HEK293 (cell line): ENCODE measurements at regions not wholly inside any gene's neighbourhood (a gene's known extent, or its start where the extent isn't known, plus 50 kb on each side); places are given as distances from the start of the nearest gene placed in this dataset.
A peak's percentile ranks its signal among the peaks of the same experiment; 100 is the strongest.

ENCODE experiments used
- CTCF ChIA-PET: fragments of 350-600 bp; formaldehyde crosslinking; extraction: SDS; loops from one replicate; lab custom pipeline; 2021; ENCODE audit warnings: antibody characterized with exemption; lab: Yijun Ruan, JAX
- POLR2A ChIA-PET: fragments of 300-600 bp; formaldehyde crosslinking; extraction: SDS; loops from one replicate; lab custom pipeline; 2020; ENCODE audit warnings: antibody characterized with exemption, inconsistent platforms; lab: Yijun Ruan, JAX
- H3K27ac ChIP-seq: fragments of 200-500 bp; sonication (Bioruptor generic); 2 replicates; pipeline ENCODE4 v1.5.1; 2014; ENCODE audit warnings: low read depth, low read length, control low read depth, inconsistent platforms; ENCODE audit errors: extremely low read depth
- H3K36me3 ChIP-seq, 2 experiments: fragments of 200-500 bp in 1 of 2; sonication (Bioruptor generic) in 1 of 2; 1 replicate in 1 of 2; 2 replicates in 1 of 2; pipeline ENCODE4 v1.5.1; 2014 to 2017; ENCODE audit warnings: inconsistent platforms in 2 of 2, low read length in 2 of 2; ENCODE audit not compliant: control insufficient read depth in 2 of 2, insufficient read depth in 1 of 2
- H3K4me1 ChIP-seq: fragments of 200-500 bp; sonication (Bioruptor generic); 2 replicates; pipeline ENCODE4 v1.5.1; 2014; ENCODE audit warnings: mild to moderate bottlenecking, low read length, inconsistent platforms; ENCODE audit not compliant: control insufficient read depth, insufficient read depth
- H3K4me3 ChIP-seq: 2 replicates; pipeline ENCODE4 v1.5.1; 2011; ENCODE audit warnings: low read depth, mild to moderate bottlenecking, control low read depth, low read length, moderate library complexity
- H3K9me3 ChIP-seq: fragments of 200-500 bp; sonication (Bioruptor generic); 2 replicates; pipeline ENCODE4 v1.5.1; 2014; ENCODE audit warnings: low read depth, low read length, inconsistent platforms; ENCODE audit not compliant: control insufficient read depth, insufficient read depth
- GLIS1 ChIP-seq: fragments of 450-650 bp; formaldehyde crosslinking; IDR thresholded peaks from 2 replicates; pipeline ENCODE4 v1.5.1; 2016; ENCODE audit warnings: missing biosample characterization, missing genetic modification characterization
- GLIS2 ChIP-seq: fragments of 450-650 bp; formaldehyde crosslinking; IDR thresholded peaks from 2 replicates; pipeline ENCODE4 v1.5.1; 2016; ENCODE audit warnings: missing biosample characterization, missing genetic modification characterization
- KLF1 ChIP-seq: fragments of 450-650 bp; formaldehyde crosslinking; IDR thresholded peaks from 2 replicates; pipeline ENCODE4 v1.5.1; 2016; ENCODE audit warnings: missing biosample characterization, missing genetic modification characterization
- OSR2 ChIP-seq: fragments of 450-650 bp; formaldehyde crosslinking; IDR thresholded peaks from 2 replicates; pipeline ENCODE4 v1.5.1; 2016; ENCODE audit warnings: missing biosample characterization, missing genetic modification characterization
- TRIM28 ChIP-seq: IDR thresholded peaks from 2 replicates; pipeline ENCODE4 v1.6.1; 2011; ENCODE audit warnings: low read length, control low read depth, borderline replicate concordance
- YY2 ChIP-seq: fragments of 450-650 bp; formaldehyde crosslinking; IDR thresholded peaks from 2 replicates; pipeline ENCODE4 v1.5.1; 2016; ENCODE audit warnings: missing biosample characterization, missing genetic modification characterization
- ZBTB10 ChIP-seq: fragments of 450-650 bp; formaldehyde crosslinking; IDR thresholded peaks from 2 replicates; pipeline ENCODE4 v1.5.1; 2016; ENCODE audit warnings: missing biosample characterization, missing genetic modification characterization
- ZBTB21 ChIP-seq: fragments of 450-650 bp; formaldehyde crosslinking; IDR thresholded peaks from 2 replicates; pipeline ENCODE4 v1.5.1; 2017; ENCODE audit warnings: missing biosample characterization, missing genetic modification characterization
- ZBTB44 ChIP-seq: fragments of 450-650 bp; IDR thresholded peaks from 2 replicates; pipeline ENCODE4 v1.5.1; 2018; ENCODE audit warnings: missing biosample characterization, mild to moderate bottlenecking, missing genetic modification characterization
- ZBTB8A ChIP-seq: fragments of 450-650 bp; formaldehyde crosslinking; IDR thresholded peaks from 2 replicates; pipeline ENCODE4 v1.5.1; 2016; ENCODE audit warnings: missing biosample characterization, missing genetic modification characterization
- ZNF112 ChIP-seq: fragments of 450-650 bp; formaldehyde crosslinking; IDR thresholded peaks from 2 replicates; pipeline ENCODE4 v1.5.0; 2017; ENCODE audit warnings: missing biosample characterization, missing genetic modification characterization
- ZNF121 ChIP-seq: fragments of 450-650 bp; formaldehyde crosslinking; IDR thresholded peaks from 2 replicates; pipeline ENCODE4 v1.5.1; 2016; ENCODE audit warnings: missing biosample characterization, missing genetic modification characterization
- ZNF140 ChIP-seq: fragments of 450-650 bp; formaldehyde crosslinking; IDR thresholded peaks from 2 replicates; pipeline ENCODE4 v1.5.1; 2016; ENCODE audit warnings: missing biosample characterization, missing genetic modification characterization
- ZNF169 ChIP-seq: fragments of 450-650 bp; formaldehyde crosslinking; IDR thresholded peaks from 2 replicates; pipeline ENCODE4 v1.5.1; 2016; ENCODE audit warnings: missing biosample characterization, missing genetic modification characterization
- ZNF175 ChIP-seq: fragments of 450-650 bp; formaldehyde crosslinking; IDR thresholded peaks from 2 replicates; pipeline ENCODE4 v1.5.1; 2016; ENCODE audit warnings: missing biosample characterization, missing genetic modification characterization
- ZNF239 ChIP-seq: fragments of 450-650 bp; formaldehyde crosslinking; IDR thresholded peaks from 2 replicates; pipeline ENCODE4 v1.5.1; 2016; ENCODE audit warnings: missing biosample characterization, missing genetic modification characterization
- ZNF24 ChIP-seq: fragments of 450-650 bp; formaldehyde crosslinking; IDR thresholded peaks from 2 replicates; pipeline ENCODE4 v1.5.1; 2016; ENCODE audit warnings: missing biosample characterization, missing genetic modification characterization
- ZNF335 ChIP-seq: fragments of 450-650 bp; formaldehyde crosslinking; conservative IDR thresholded peaks from 2 replicates; pipeline ENCODE4 v1.5.1; 2016; ENCODE audit warnings: missing biosample characterization, missing genetic modification characterization
- ZNF350 ChIP-seq: fragments of 450-650 bp; formaldehyde crosslinking; IDR thresholded peaks from 2 replicates; pipeline ENCODE4 v1.5.0; 2017; ENCODE audit warnings: missing biosample characterization, mild to moderate bottlenecking, missing genetic modification characterization
- ZNF513 ChIP-seq: fragments of 450-650 bp; IDR thresholded peaks from 2 replicates; pipeline ENCODE4 v1.5.1; 2018; ENCODE audit warnings: missing biosample characterization, missing genetic modification characterization
- ZNF529 ChIP-seq: fragments of 450-650 bp; formaldehyde crosslinking; IDR thresholded peaks from 2 replicates; pipeline ENCODE4 v1.5.1; 2017; ENCODE audit warnings: missing genetic modification characterization, missing biosample characterization; ENCODE audit not compliant: insufficient replicate concordance
- ZNF561 ChIP-seq: fragments of 450-650 bp; IDR thresholded peaks from 2 replicates; pipeline ENCODE4 v1.5.1; 2018; ENCODE audit warnings: missing biosample characterization, missing genetic modification characterization, borderline replicate concordance
- ZNF624 ChIP-seq: fragments of 450-650 bp; formaldehyde crosslinking; IDR thresholded peaks from 2 replicates; pipeline ENCODE4 v1.5.1; 2017; ENCODE audit warnings: missing biosample characterization, missing genetic modification characterization
- ZNF629 ChIP-seq: fragments of 450-650 bp; formaldehyde crosslinking; IDR thresholded peaks from 2 replicates; pipeline ENCODE4 v1.5.1; 2017; ENCODE audit warnings: missing biosample characterization, missing genetic modification characterization
- ZNF639 ChIP-seq: fragments of 450-650 bp; formaldehyde crosslinking; IDR thresholded peaks from 2 replicates; pipeline ENCODE4 v1.5.1; 2016; ENCODE audit warnings: missing biosample characterization, missing genetic modification characterization
- ZNF660 ChIP-seq: fragments of 450-650 bp; IDR thresholded peaks from 2 replicates; pipeline ENCODE4 v1.5.1; 2018; ENCODE audit warnings: missing biosample characterization, mild to moderate bottlenecking, missing genetic modification characterization
- ZNF670 ChIP-seq: fragments of 450-650 bp; formaldehyde crosslinking; IDR thresholded peaks from 2 replicates; pipeline ENCODE4 v1.5.1; 2016; ENCODE audit warnings: missing biosample characterization, missing genetic modification characterization, low read depth
- ZNF785 ChIP-seq: fragments of 450-650 bp; formaldehyde crosslinking; IDR thresholded peaks from 2 replicates; pipeline ENCODE4 v1.5.1; 2016; ENCODE audit warnings: missing biosample characterization, missing genetic modification characterization
- ZSCAN4 ChIP-seq: fragments of 450-650 bp; formaldehyde crosslinking; IDR thresholded peaks from 2 replicates; pipeline ENCODE4 v1.5.1; 2017; ENCODE audit warnings: missing biosample characterization, missing genetic modification characterization
- ZSCAN5A ChIP-seq: fragments of 450-650 bp; formaldehyde crosslinking; IDR thresholded peaks from 2 replicates; pipeline ENCODE4 v1.5.1; 2016; ENCODE audit warnings: missing biosample characterization, missing genetic modification characterization

- ChIA-PET CTCF (interaction anchor here (1.4 to 16.7 kb wide), 3 partner anchors 8 to 119 kb away, joined by 3 to 434 read pairs (median 21); no protein-coding TSS in a partner anchor), POLR2A (interaction anchor here (1.2 kb wide), 1 partner anchor 14 kb away, joined by 5 read pairs; no protein-coding TSS in a partner anchor)
- Histone ChIP-seq H3K4me1 (peaks cover 6% of the 10 kb centered on the region; the same call in 1 of the 2 replicates), H3K36me3 (no peaks in the 10 kb centered on the region), H3K27ac (no peak overlapping the region), H3K4me3 (no peak overlapping the region), H3K9me3 (no peaks in the 10 kb centered on the region)
- TF ChIP-seq ZBTB10 (tag by site-specific recombination) (no peak), ZNF24 (tag by site-specific recombination) (no peak), ZNF175 (tag by site-specific recombination) (no peak), ZBTB21 (tag by site-specific recombination) (no peak), ZNF169 (no peak), ZNF529 (tag by site-specific recombination) (no peak), GLIS2 (tag by site-specific recombination) (no peak), YY2 (tag by site-specific recombination) (no peak), ZNF624 (tag by site-specific recombination) (no peak), OSR2 (tag by site-specific recombination) (no peak), ZSCAN4 (tag by site-specific recombination) (no peak), ZNF639 (tag by site-specific recombination) (no peak), ZNF670 (tag by site-specific recombination) (no peak), ZNF112 (no peak), GLIS1 (tag by site-specific recombination) (peak; percentile 77), ZNF513 (tag by site-specific recombination) (no peak), ZNF561 (tag by site-specific recombination) (0 out of 2 replicates have a peak, but pooled peaks have one; percentile 34), ZNF121 (tag by site-specific recombination) (no peak), ZSCAN5A (tag by site-specific recombination) (no peak), ZNF660 (peak; percentile 67; the same call in 1 of the 2 replicates), ZNF629 (tag by site-specific recombination) (no peak), ZNF140 (no peak), KLF1 (tag by site-specific recombination) (no peak), ZNF785 (tag by site-specific recombination) (no peak), TRIM28 (no peak), ZBTB8A (tag by site-specific recombination) (peak; percentile 32; the same call in 1 of the 2 replicates), ZNF239 (no peak), ZBTB44 (tag by site-specific recombination) (no peak), ZNF350 (tag by site-specific recombination) (no peak), ZNF335 (tag by site-specific recombination) (0 out of 2 replicates have a peak, but pooled peaks have one; percentile 20)
Observed at GRCh38 chr1:30809514-30810263, 52.1 kb upstream of the LAPTM5 start.
